H9 (cell line): ENCODE measurements at regions not wholly inside any gene's neighbourhood (a gene's known extent, or its start where the extent isn't known, plus 50 kb on each side); places are given as distances from the start of the nearest gene placed in this dataset.

ENCODE experiments used
- DNase-seq: peaks from one replicate; pipeline ENCODE4 v3.0.0-alpha.2; 2017
- H2AFZ ChIP-seq: one replicate; pipeline ENCODE4 v1.6.1; 2013; ENCODE audit warnings: mild to moderate bottlenecking, low read length, control low read depth, moderate library complexity
- H2AK5ac ChIP-seq: 2 replicates; pipeline ENCODE4 v1.6.1; 2013; ENCODE audit warnings: low read length, control low read depth, mixed read lengths; ENCODE audit not compliant: insufficient read length
- H2BK120ac ChIP-seq: one replicate; pipeline ENCODE4 v1.6.1; 2013; ENCODE audit warnings: low read depth, mild to moderate bottlenecking, low read length, control low read depth, inconsistent platforms; ENCODE audit not compliant: poor library complexity, severe bottlenecking
- H2BK12ac ChIP-seq: 2 replicates; pipeline ENCODE4 v1.6.1; 2013; ENCODE audit warnings: low read length, control low read depth, mixed read lengths, low read depth; ENCODE audit not compliant: insufficient read length
- H2BK15ac ChIP-seq: 2 replicates; pipeline ENCODE4 v1.6.1; 2013; ENCODE audit warnings: low read depth, low read length, control low read depth
- H2BK20ac ChIP-seq: one replicate; pipeline ENCODE4 v1.6.1; 2013; ENCODE audit warnings: low read depth, mild to moderate bottlenecking, low read length, control low read depth, inconsistent platforms; ENCODE audit not compliant: poor library complexity, severe bottlenecking
- H2BK5ac ChIP-seq: 2 replicates; pipeline ENCODE4 v1.6.1; 2013; ENCODE audit warnings: low read length, control low read depth, mixed read lengths; ENCODE audit not compliant: insufficient read length
- H3K14ac ChIP-seq: 2 replicates; pipeline ENCODE4 v1.6.1; 2013; ENCODE audit warnings: low read length, control low read depth; ENCODE audit not compliant: insufficient read depth
- H3K18ac ChIP-seq: 2 replicates; pipeline ENCODE4 v1.6.1; 2013; ENCODE audit warnings: low read depth, mild to moderate bottlenecking, mixed read lengths, low read length, control low read depth; ENCODE audit not compliant: insufficient read length
- H3K23ac ChIP-seq: 2 replicates; pipeline ENCODE4 v1.6.1; 2013; ENCODE audit warnings: low read length, control low read depth, mixed read lengths, low read depth; ENCODE audit not compliant: insufficient read length
- H3K23me2 ChIP-seq: 2 replicates; pipeline ENCODE4 v1.6.1; 2013; ENCODE audit warnings: low read depth, mild to moderate bottlenecking, mixed read lengths, low read length, control low read depth; ENCODE audit not compliant: insufficient read length, poor library complexity, severe bottlenecking
- H3K27ac ChIP-seq: 2 replicates; pipeline ENCODE4 v1.5.1; 2013; ENCODE audit warnings: low read length, control low read depth, mixed read lengths, low read depth; ENCODE audit not compliant: insufficient read length
- H3K27me3 ChIP-seq: 2 replicates; pipeline ENCODE4 v1.6.1; 2013; ENCODE audit warnings: low read length, control low read depth, inconsistent platforms; ENCODE audit not compliant: insufficient read depth
- H3K4ac ChIP-seq: 2 replicates; pipeline ENCODE4 v1.6.1; 2013; ENCODE audit warnings: low read depth, mild to moderate bottlenecking, control low read depth, inconsistent platforms, low read length, moderate library complexity
- H3K4me1 ChIP-seq: 2 replicates; pipeline ENCODE4 v1.6.1; 2013; ENCODE audit warnings: low read length, control low read depth, inconsistent platforms; ENCODE audit not compliant: insufficient read depth
- H3K4me2 ChIP-seq: 2 replicates; pipeline ENCODE4 v1.6.1; 2013; ENCODE audit warnings: low read length, control low read depth, mixed read lengths; ENCODE audit not compliant: insufficient read length, insufficient read depth
- H3K56ac ChIP-seq: 2 replicates; pipeline ENCODE4 v1.6.1; 2013; ENCODE audit warnings: low read depth, mild to moderate bottlenecking, mixed read lengths, low read length, control low read depth; ENCODE audit not compliant: insufficient read length
- H3K79me1 ChIP-seq: 2 replicates; pipeline ENCODE4 v1.6.1; 2013; ENCODE audit warnings: low read depth, mild to moderate bottlenecking, moderate library complexity, low read length, control low read depth, inconsistent platforms; ENCODE audit not compliant: insufficient read depth, poor library complexity, severe bottlenecking
- H3K79me2 ChIP-seq: 2 replicates; pipeline ENCODE4 v1.6.1; 2013; ENCODE audit warnings: low read length, control low read depth, inconsistent platforms; ENCODE audit not compliant: insufficient read depth
- H3K9ac ChIP-seq: 2 replicates; pipeline ENCODE4 v1.6.1; 2013; ENCODE audit warnings: low read length, control low read depth, mixed read lengths; ENCODE audit not compliant: insufficient read length; ENCODE audit errors: extremely low read depth
- H3K9me3 ChIP-seq: one replicate; pipeline ENCODE4 v1.6.1; 2013; ENCODE audit warnings: low read depth, low read length, inconsistent platforms; ENCODE audit not compliant: control insufficient read depth
- H3T11ph ChIP-seq: one replicate; pipeline ENCODE4 v1.6.1; 2013; ENCODE audit warnings: mild to moderate bottlenecking, low read length, control low read depth, inconsistent platforms
- H4K20me1 ChIP-seq: one replicate; pipeline ENCODE4 v1.6.1; 2013; ENCODE audit not compliant: control insufficient read depth, insufficient read length, insufficient read depth
- H4K5ac ChIP-seq: 2 replicates; pipeline ENCODE4 v1.6.1; 2013; ENCODE audit warnings: low read depth, mild to moderate bottlenecking, mixed read lengths, low read length, control low read depth; ENCODE audit not compliant: insufficient read length
- H4K8ac ChIP-seq: replicated peaks from 2 replicates; pipeline ENCODE4 v1.6.1; 2013; ENCODE audit warnings: low read length, control low read depth, mixed read lengths, low read depth; ENCODE audit not compliant: insufficient read length
- H4K91ac ChIP-seq: 2 replicates; pipeline ENCODE4 v1.6.1; 2013; ENCODE audit warnings: low read depth, mild to moderate bottlenecking, moderate library complexity, mixed read lengths, low read length, control low read depth; ENCODE audit not compliant: insufficient read length
- H3K27ac Mint-ChIP-seq, 3 experiments: 2 replicates in 2 of 3; 3 replicates in 1 of 3; pipeline ENCODE4 v1.8.0; 2020 to 2021; ENCODE audit warnings: mixed read lengths in 3 of 3, mild to moderate bottlenecking in 1 of 3, moderate library complexity in 1 of 3
- H3K27me3 Mint-ChIP-seq: 2 replicates; pipeline ENCODE4 v1.8.0; 2021; ENCODE audit warnings: low read depth, mild to moderate bottlenecking, moderate library complexity, mixed read lengths
- H3K36me3 Mint-ChIP-seq, 3 experiments: 2 replicates in 2 of 3; 3 replicates in 1 of 3; pipeline ENCODE4 v1.8.0; 2020 to 2021; ENCODE audit warnings: low read depth in 3 of 3, mixed read lengths in 3 of 3; ENCODE audit not compliant: insufficient read depth in 1 of 3
- H3K4me1 Mint-ChIP-seq, 2 experiments: 2 replicates each; pipeline ENCODE4 v1.8.0; 2020; ENCODE audit warnings: mixed read lengths in 2 of 2
- H3K4me3 Mint-ChIP-seq, 2 experiments: 2 replicates in 1 of 2; 3 replicates in 1 of 2; pipeline ENCODE4 v1.8.0; 2020 to 2021; ENCODE audit warnings: mild to moderate bottlenecking in 2 of 2, mixed read lengths in 2 of 2, moderate library complexity in 1 of 2
- H3K9me3 Mint-ChIP-seq, 2 experiments: 2 replicates in 1 of 2; 3 replicates in 1 of 2; pipeline ENCODE4 v1.8.0; 2020; ENCODE audit warnings: mild to moderate bottlenecking in 2 of 2, mixed read lengths in 2 of 2, moderate library complexity in 1 of 2
- TF ChIP-seq, protein P1 (sequence below): fragments of 200-600 bp; sonication (generic); conservative IDR thresholded peaks from 3 replicates; pipeline ENCODE4 v1.8.0; 2021; ENCODE audit warnings: antibody characterized with exemption, mild to moderate bottlenecking

DNA sequence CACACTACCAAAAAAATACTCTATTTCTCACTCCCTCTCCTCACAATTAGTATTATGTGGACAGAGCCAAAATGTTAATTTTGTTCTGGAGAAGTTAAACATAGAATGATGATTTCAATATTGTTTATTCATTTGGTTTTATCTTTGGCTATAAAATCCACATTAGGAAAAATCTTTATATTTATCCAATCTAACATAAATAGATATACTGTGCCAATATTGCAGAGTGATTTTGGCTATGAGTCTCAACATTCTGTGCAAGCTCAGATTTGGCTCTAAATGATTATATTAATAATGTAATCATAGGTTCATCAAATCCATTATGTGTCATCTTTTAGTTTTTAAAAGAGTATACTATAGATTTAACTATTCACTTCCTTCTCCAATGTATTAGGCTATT lies 667.5 kb upstream of the CHORDC1 start:
- Histone ChIP-seq H3K4me1 (no peaks in the 10 kb centered on the region), H3K27me3 (no peaks in the 10 kb centered on the region), H4K5ac (no peak overlapping the region), H3K9me3 (no peaks in the 10 kb centered on the region), H3K56ac (no peak overlapping the region), H3K79me2 (no peaks in the 10 kb centered on the region), H2AK5ac (no peak overlapping the region), H2AFZ (no peak overlapping the region), H3K14ac (no peak overlapping the region), H3K9ac (no peak overlapping the region), H3K4ac (no peak overlapping the region), H4K8ac (no peak overlapping the region), H4K20me1 (no peaks in the 10 kb centered on the region), H2BK5ac (no peak overlapping the region), H2BK15ac (no peak overlapping the region), H2BK20ac (no peak overlapping the region), H3K4me2 (no peak overlapping the region), H3K27ac (no peak overlapping the region), H3K23me2 (no peaks in the 10 kb centered on the region), H3K18ac (no peak overlapping the region), H4K91ac (no peak overlapping the region), H3T11ph (no peak overlapping the region), H3K79me1 (no peaks in the 10 kb centered on the region), H2BK12ac (no peak overlapping the region), H3K23ac (no peak overlapping the region), H2BK120ac (no peak overlapping the region)
- Mint-ChIP-seq H3K27me3 (no peaks in the 10 kb centered on the region), H3K27ac (no peak overlapping the region), H3K36me3 (no peaks in the 10 kb centered on the region), H3K9me3 (no peaks in the 10 kb centered on the region), H3K4me3 (no peak overlapping the region), H3K4me1 (peaks cover 4 to 6% of the 10 kb centered on the region in 2 experiments)
- DNase-seq, result no peak
- TF ChIP-seq, protein P1, sequence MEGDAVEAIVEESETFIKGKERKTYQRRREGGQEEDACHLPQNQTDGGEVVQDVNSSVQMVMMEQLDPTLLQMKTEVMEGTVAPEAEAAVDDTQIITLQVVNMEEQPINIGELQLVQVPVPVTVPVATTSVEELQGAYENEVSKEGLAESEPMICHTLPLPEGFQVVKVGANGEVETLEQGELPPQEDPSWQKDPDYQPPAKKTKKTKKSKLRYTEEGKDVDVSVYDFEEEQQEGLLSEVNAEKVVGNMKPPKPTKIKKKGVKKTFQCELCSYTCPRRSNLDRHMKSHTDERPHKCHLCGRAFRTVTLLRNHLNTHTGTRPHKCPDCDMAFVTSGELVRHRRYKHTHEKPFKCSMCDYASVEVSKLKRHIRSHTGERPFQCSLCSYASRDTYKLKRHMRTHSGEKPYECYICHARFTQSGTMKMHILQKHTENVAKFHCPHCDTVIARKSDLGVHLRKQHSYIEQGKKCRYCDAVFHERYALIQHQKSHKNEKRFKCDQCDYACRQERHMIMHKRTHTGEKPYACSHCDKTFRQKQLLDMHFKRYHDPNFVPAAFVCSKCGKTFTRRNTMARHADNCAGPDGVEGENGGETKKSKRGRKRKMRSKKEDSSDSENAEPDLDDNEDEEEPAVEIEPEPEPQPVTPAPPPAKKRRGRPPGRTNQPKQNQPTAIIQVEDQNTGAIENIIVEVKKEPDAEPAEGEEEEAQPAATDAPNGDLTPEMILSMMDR, result no peak
